H1 (cell line): ENCODE measurements at regions not wholly inside any gene's neighbourhood (a gene's known extent, or its start where the extent isn't known, plus 50 kb on each side); places are given as distances from the start of the nearest gene placed in this dataset.

Source experiments
- CTCF ChIA-PET: fragments of 300-600 bp; sonication (Branson Sonifier 250); formaldehyde crosslinking; loops from one replicate; lab custom pipeline; 2021; ENCODE audit not compliant: partially characterized antibody; lab: Charles Lee
- POLR2A ChIA-PET: fragments of 300-600 bp; sonication (Branson Sonifier 250); formaldehyde crosslinking; loops from one replicate; lab custom pipeline; 2021; ENCODE audit warnings: inconsistent platforms; ENCODE audit not compliant: partially characterized antibody; lab: Charles Lee
- DNase-seq, 2 experiments: peaks; one replicate each; pipeline versions ENCODE4 v3.0.0 to v3.0.0-alpha.2; 2010 to 2022; ENCODE audit warnings: low spot score in 2 of 2, low read depth in 1 of 2, mixed read lengths in 1 of 2
- FAIRE-seq: peaks from 2 replicates; lab custom pipeline; 2011; peaks lifted over from hg19 to GRCh38; lab: Jason Lieb, UNC
- H2AFZ ChIP-seq: 2 replicates; pipeline ENCODE4 v1.8.1; 2012; ENCODE audit warnings: low read length, inconsistent platforms
- H2AK5ac ChIP-seq: 2 replicates; pipeline ENCODE4 v1.6.1; 2013; ENCODE audit warnings: low read depth, low read length
- H2BK120ac ChIP-seq: replicated peaks from 2 replicates; pipeline ENCODE3; 2013; ENCODE audit warnings: low read depth, low read length, inconsistent platforms
- H2BK12ac ChIP-seq: 2 replicates; pipeline ENCODE4 v1.6.1; 2013; ENCODE audit warnings: low read depth, low read length
- H2BK15ac ChIP-seq: 2 replicates; pipeline ENCODE4 v1.6.1; 2013; ENCODE audit warnings: low read length
- H2BK20ac ChIP-seq: 2 replicates; pipeline ENCODE4 v1.6.1; 2013; ENCODE audit warnings: low read length
- H2BK5ac ChIP-seq: 2 replicates; pipeline ENCODE4 v1.6.1; 2013; ENCODE audit warnings: low read depth, low read length
- H3K14ac ChIP-seq: 2 replicates; pipeline ENCODE4 v1.6.1; 2013; ENCODE audit warnings: inconsistent platforms; ENCODE audit not compliant: insufficient read length
- H3K18ac ChIP-seq: 2 replicates; pipeline ENCODE4 v1.6.1; 2013; ENCODE audit warnings: low read length; ENCODE audit errors: extremely low read depth
- H3K23ac ChIP-seq: 2 replicates; pipeline ENCODE4 v1.6.1; 2013; ENCODE audit warnings: inconsistent platforms; ENCODE audit not compliant: insufficient read length
- H3K23me2 ChIP-seq: 2 replicates; pipeline ENCODE4 v1.6.1; 2013; ENCODE audit warnings: low read depth, low read length
- H3K27ac ChIP-seq: 2 replicates; pipeline ENCODE4 v1.6.1; 2011; ENCODE audit warnings: low read depth, low read length, inconsistent platforms
- H3K27me3 ChIP-seq, 4 experiments: replicated peaks in 1 of 4; 1 replicate in 1 of 4; 2 replicates in 3 of 4; pipeline versions ENCODE4 v1.6.1 to v1.8.1; 2011 to 2013; ENCODE audit warnings: low read length in 3 of 4, mild to moderate bottlenecking in 3 of 4, inconsistent platforms in 2 of 4, mixed read lengths in 2 of 4, moderate library complexity in 1 of 4; ENCODE audit not compliant: control insufficient read depth in 3 of 4, insufficient read depth in 3 of 4; ENCODE audit errors: extremely low read depth in 1 of 4
- H3K36me3 ChIP-seq, 4 experiments: 2 replicates each; pipeline versions ENCODE4 v1.6.1 to v1.8.1; 2011 to 2013; ENCODE audit warnings: mild to moderate bottlenecking in 4 of 4, low read length in 3 of 4, moderate library complexity in 2 of 4, control low read depth in 1 of 4, inconsistent platforms in 1 of 4; ENCODE audit not compliant: insufficient read depth in 4 of 4, control insufficient read depth in 2 of 4
- H3K4ac ChIP-seq: replicated peaks from 2 replicates; pipeline ENCODE3; 2013; ENCODE audit warnings: low read length, low read depth, mixed read lengths, inconsistent platforms; ENCODE audit not compliant: insufficient read length
- H3K4me1 ChIP-seq, 4 experiments: replicated peaks in 1 of 4; 1 replicate in 1 of 4; 2 replicates in 3 of 4; pipeline versions ENCODE4 v1.6.1 to v1.8.1; 2011 to 2013; ENCODE audit warnings: low read length in 3 of 4, inconsistent platforms in 2 of 4, mixed read lengths in 1 of 4; ENCODE audit not compliant: insufficient read depth in 4 of 4, control insufficient read depth in 3 of 4
- H3K4me2 ChIP-seq, 2 experiments: 2 replicates each; pipeline versions ENCODE4 v1.6.1 to v1.8.1; 2011 to 2013; ENCODE audit warnings: low read depth in 2 of 2, low read length in 2 of 2, control low read depth in 1 of 2, inconsistent platforms in 1 of 2, mild to moderate bottlenecking in 1 of 2; ENCODE audit not compliant: insufficient read depth in 1 of 2
- H3K4me3 ChIP-seq, 4 experiments: fragments of 200-600, 300-600 bp in 1 of 4; sonication (generic), shearing (Covaris generic), sonication (Bioruptor Twin) in 1 of 4; 2 replicates each; pipeline versions ENCODE4 v1.5.1 to v1.8.1; 2011 to 2016; ENCODE audit warnings: low read length in 4 of 4, low read depth in 3 of 4, control low read depth in 2 of 4, inconsistent platforms in 2 of 4, mild to moderate bottlenecking in 2 of 4, mixed read lengths in 1 of 4, moderate library complexity in 1 of 4; ENCODE audit not compliant: insufficient read depth in 2 of 4; ENCODE audit errors: extremely low read depth in 1 of 4
- H3K56ac ChIP-seq: replicated peaks from 2 replicates; pipeline ENCODE3; 2013; ENCODE audit warnings: low read depth, mild to moderate bottlenecking, mixed read lengths, low read length, inconsistent platforms; ENCODE audit not compliant: insufficient read length
- H3K79me1 ChIP-seq: 2 replicates; pipeline ENCODE4 v1.6.1; 2013; ENCODE audit warnings: low read depth, low read length, control low read depth
- H3K79me2 ChIP-seq, 2 experiments: 2 replicates each; pipeline versions ENCODE4 v1.6.1 to v1.8.1; 2012 to 2013; ENCODE audit warnings: low read length in 2 of 2, mild to moderate bottlenecking in 2 of 2, inconsistent platforms in 1 of 2; ENCODE audit not compliant: insufficient read depth in 2 of 2, control insufficient read depth in 1 of 2
- H3K9ac ChIP-seq, 4 experiments: replicated peaks in 1 of 4; 1 replicate in 1 of 4; 2 replicates in 3 of 4; pipeline versions ENCODE4 v1.6.1 to v1.8.1; 2011 to 2013; ENCODE audit warnings: low read depth in 3 of 4, low read length in 3 of 4, control low read depth in 2 of 4, mild to moderate bottlenecking in 2 of 4, moderate library complexity in 2 of 4, inconsistent platforms in 1 of 4; ENCODE audit errors: extremely low read depth in 1 of 4
- H3K9me3 ChIP-seq, 2 experiments: 2 replicates each; pipeline versions ENCODE4 v1.6.1 to v1.8.1; 2012 to 2013; ENCODE audit warnings: mild to moderate bottlenecking in 2 of 2, moderate library complexity in 2 of 2, control low read depth in 1 of 2, inconsistent platforms in 1 of 2, low read depth in 1 of 2, low read length in 1 of 2, mixed read lengths in 1 of 2; ENCODE audit not compliant: insufficient read depth in 2 of 2
- H4K20me1 ChIP-seq, 2 experiments: replicated peaks in 1 of 2; 2 replicates each; pipeline versions ENCODE3 to v1.8.1; 2011 to 2013; ENCODE audit warnings: inconsistent platforms in 2 of 2, low read length in 2 of 2, mild to moderate bottlenecking in 1 of 2; ENCODE audit not compliant: insufficient read depth in 2 of 2, control insufficient read depth in 1 of 2
- H4K5ac ChIP-seq: 2 replicates; pipeline ENCODE4 v1.6.1; 2013; ENCODE audit warnings: low read length, low read depth, mixed read lengths, inconsistent platforms; ENCODE audit not compliant: insufficient read length
- H4K8ac ChIP-seq: 2 replicates; pipeline ENCODE4 v1.8.0; 2013; ENCODE audit warnings: mild to moderate bottlenecking, moderate library complexity, low read length, inconsistent platforms; ENCODE audit not compliant: insufficient read depth; ENCODE audit errors: extremely low read depth
- H4K91ac ChIP-seq: replicated peaks from 2 replicates; pipeline ENCODE3; 2013; ENCODE audit warnings: low read length, mixed read lengths, inconsistent platforms; ENCODE audit not compliant: insufficient read length
- CHD1 ChIP-seq: IDR thresholded peaks from 2 replicates; pipeline ENCODE4 v1.6.1; 2012; ENCODE audit warnings: low read depth, low read length, improper control_type of control experiment
- EP300 ChIP-seq, 2 experiments: IDR thresholded peaks; 1 replicate in 1 of 2; 2 replicates in 1 of 2; pipeline ENCODE4 v1.6.1; 2011 to 2012; ENCODE audit warnings: low read depth in 2 of 2, low read length in 2 of 2, mild to moderate bottlenecking in 2 of 2, borderline replicate concordance in 1 of 2, inconsistent platforms in 1 of 2, moderate library complexity in 1 of 2
- MAX ChIP-seq: IDR thresholded peaks from 2 replicates; pipeline ENCODE4 v1.6.1; 2012; ENCODE audit warnings: inconsistent platforms
- RNF2 ChIP-seq: fragments of 200-900, 300-1000 bp; sonication (generic); IDR thresholded peaks from 2 replicates; pipeline ENCODE4 v1.7.1; 2016; ENCODE audit warnings: borderline replicate concordance, low read depth, mild to moderate bottlenecking, antibody characterized with exemption, low read length; ENCODE audit not compliant: poor library complexity, severe bottlenecking; ENCODE audit errors: missing control alignments
- SIRT6 ChIP-seq: IDR thresholded peaks from one replicate; pipeline ENCODE4 v1.7.1; 2012; ENCODE audit warnings: low read length, inconsistent platforms
- WGBS, 2 experiments: shearing (Covaris generic) in 1 of 2; methylation state at CpG; one replicate each; pipeline versions ENCODE4 v1.1.6 to v1.1.7; 2013 to 2015; ENCODE audit warnings: low lambda C conversion rate in 2 of 2, mixed read lengths in 2 of 2, inconsistent platforms in 1 of 2, low coverage in 1 of 2, missing lambda C conversion rate in 1 of 2; ENCODE audit not compliant: insufficient replicate concordance in 2 of 2, insufficient coverage in 1 of 2, insufficient read length in 1 of 2; ENCODE audit errors: extremely low coverage in 1 of 2, missing lambda C conversion rate in 1 of 2; 5-methylcytosine and 5-hydroxymethylcytosine counted together
- TF ChIP-seq, protein P1 (sequence below): IDR thresholded peaks from 2 replicates; pipeline ENCODE4 v1.6.1; 2012; ENCODE audit warnings: low read length, inconsistent platforms

GRCh38 chr14:89629383-89629782 is 212.3 kb upstream of the FOXN3 start:
- no peaks in the 10 kb centered on the region for H4K20me1 ChIP-seq
- peaks cover 0 to 3% (median 0%) of the 10 kb centered on the region in 4 experiments; a peak in 2 of 7 replicates for H3K27me3 ChIP-seq
- H3K23me2 ChIP-seq: no peaks in the 10 kb centered on the region; the same call in 1 of the 2 replicates
- no peak overlapping the region for H3K27ac ChIP-seq
- POLR2A ChIA-PET: interaction anchor here (0.6 to 1.2 kb wide), 3 partner anchors 8 to 146 kb away, joined by 3 read pairs; no protein-coding TSS in a partner anchor
- 86% methylated on average over 8 of the region's 8 CpGs; no CpG with 5 or more reads in 1 of the 2 experiments for WGBS, 2 experiments
- no peaks in the 10 kb centered on the region for H3K36me3 ChIP-seq
- H3K4me3 ChIP-seq: no peak overlapping the region
- H2BK120ac ChIP-seq: no peak overlapping the region
- H2AK5ac ChIP-seq: no peak overlapping the region
- no peak for FAIRE-seq
- no peak overlapping the region for H3K9ac ChIP-seq
- no peaks in the 10 kb centered on the region for H3K9me3 ChIP-seq
- no peak for TF ChIP-seq RNF2
- TF ChIP-seq, protein P1, sequence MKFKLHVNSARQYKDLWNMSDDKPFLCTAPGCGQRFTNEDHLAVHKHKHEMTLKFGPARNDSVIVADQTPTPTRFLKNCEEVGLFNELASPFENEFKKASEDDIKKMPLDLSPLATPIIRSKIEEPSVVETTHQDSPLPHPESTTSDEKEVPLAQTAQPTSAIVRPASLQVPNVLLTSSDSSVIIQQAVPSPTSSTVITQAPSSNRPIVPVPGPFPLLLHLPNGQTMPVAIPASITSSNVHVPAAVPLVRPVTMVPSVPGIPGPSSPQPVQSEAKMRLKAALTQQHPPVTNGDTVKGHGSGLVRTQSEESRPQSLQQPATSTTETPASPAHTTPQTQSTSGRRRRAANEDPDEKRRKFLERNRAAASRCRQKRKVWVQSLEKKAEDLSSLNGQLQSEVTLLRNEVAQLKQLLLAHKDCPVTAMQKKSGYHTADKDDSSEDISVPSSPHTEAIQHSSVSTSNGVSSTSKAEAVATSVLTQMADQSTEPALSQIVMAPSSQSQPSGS: no peak
- TF ChIP-seq SIRT6: no peak
- TF ChIP-seq MAX: no peak
- TF ChIP-seq CHD1: no peak
- no peak for TF ChIP-seq EP300 (IDR thresholded peaks at IDR 0.05; ENCODE audit: borderline replicate concordance in 1 of 2, low read depth in 2 of 2, low read length in 2 of 2)
- H4K91ac ChIP-seq: peak overlapping the region; percentile 41
- no peak overlapping the region for H3K23ac ChIP-seq
- peak overlapping the region; percentile 48; the same call in 1 of the 2 replicates for H2BK5ac ChIP-seq
- H3K56ac ChIP-seq: no peak overlapping the region
- peak overlapping the region; percentile 63; the same call in 1 of the 2 replicates for H2BK12ac ChIP-seq
- no peaks in the 10 kb centered on the region for H3K79me2 ChIP-seq
- H4K8ac ChIP-seq: no peak overlapping the region
- no peak overlapping the region for H3K14ac ChIP-seq
- H2BK15ac ChIP-seq: no peak overlapping the region
- H2AFZ ChIP-seq: no peak overlapping the region
- no peak overlapping the region for H3K4me2 ChIP-seq
- H3K18ac ChIP-seq: no peak overlapping the region
- no peak for DNase-seq
- no peaks in the 10 kb centered on the region for H3K79me1 ChIP-seq
- peak overlapping the region; percentile 92 for H2BK20ac ChIP-seq
- CTCF ChIA-PET: interaction anchor here (0.6 kb wide), 1 partner anchor 227 kb away, joined by 3 read pairs; no protein-coding TSS in a partner anchor
- H3K4ac ChIP-seq: no peak overlapping the region
- no peak overlapping the region for H4K5ac ChIP-seq
- H3K4me1 ChIP-seq: peaks cover 2 to 16% (median 8%) of the 10 kb centered on the region in 4 experiments
